Gastroesophageal sphincter (tissue), 3 donors: ENCODE measurements at regions not wholly inside any gene's neighbourhood (a gene's known extent, or its start where the extent isn't known, plus 50 kb on each side); places are given as distances from the start of the nearest gene placed in this dataset.

Experiments
- CTCF ChIP-seq, 4 experiments: fragments of 200-600 bp in 2 of 4; fragments of 450-650 bp in 2 of 4; sonication (generic) in 1 of 4; IDR thresholded peaks; one replicate each; pipeline ENCODE4 v1.5.1; 2017 to 2019; ENCODE audit warnings: antibody characterized with exemption in 4 of 4, mild to moderate bottlenecking in 2 of 4, moderate library complexity in 2 of 4
- EP300 ChIP-seq: sonication (generic); formaldehyde crosslinking; IDR thresholded peaks from one replicate; pipeline ENCODE4 v1.6.1; 2017; ENCODE audit warnings: antibody characterized with exemption, mild to moderate bottlenecking
- POLR2A ChIP-seq, 2 donors: fragments of 450-650 bp; IDR thresholded peaks; one replicate each; pipeline ENCODE4 v1.6.1; 2017; ENCODE audit warnings: antibody characterized with exemption in 2 of 2, mild to moderate bottlenecking in 2 of 2, moderate library complexity in 1 of 2
- POLR2AphosphoS5 ChIP-seq: sonication (generic); formaldehyde crosslinking; IDR thresholded peaks from one replicate; pipeline ENCODE4 v1.6.1; 2017; ENCODE audit warnings: antibody characterized with exemption

GRCh38 chr10:78417425-78418370 lies 384.0 kb downstream of the RPS24 start:
- TF ChIP-seq POLR2AphosphoS5 (no peak), CTCF (IDR thresholded peaks at IDR 0.05) (no peak), POLR2A (IDR thresholded peaks at IDR 0.05) (no peak), EP300 (no peak)
